Occipital lobe (tissue), 1 donor: ENCODE measurements at regions not wholly inside any gene's neighbourhood (a gene's known extent, or its start where the extent isn't known, plus 50 kb on each side); places are given as distances from the start of the nearest gene placed in this dataset.

Experiments used
- DNase-seq: peaks from one replicate; lab custom pipeline; 2025; lab: John Stamatoyannopoulos, UW

DNA sequence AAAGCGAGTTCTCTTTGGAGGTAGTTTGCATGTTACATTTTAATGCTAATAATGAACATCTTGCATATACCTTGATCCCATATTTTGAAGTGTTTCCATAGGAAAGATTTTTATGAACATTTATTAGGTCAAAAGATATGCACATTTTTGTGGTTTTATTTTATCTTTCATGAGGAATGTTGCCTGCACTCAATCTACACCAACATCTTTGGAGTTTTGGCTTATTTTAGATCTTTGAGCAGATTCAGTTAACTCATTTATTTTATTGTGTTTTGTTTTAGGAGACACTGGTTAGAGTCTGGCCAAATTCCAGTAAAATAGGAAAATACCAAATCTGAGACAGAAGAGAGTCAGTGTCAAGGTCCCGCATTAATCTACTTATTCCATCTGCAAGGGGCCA, 540.9 kb downstream of the RNF144A start:
- DNase-seq = no peak

DNA sequence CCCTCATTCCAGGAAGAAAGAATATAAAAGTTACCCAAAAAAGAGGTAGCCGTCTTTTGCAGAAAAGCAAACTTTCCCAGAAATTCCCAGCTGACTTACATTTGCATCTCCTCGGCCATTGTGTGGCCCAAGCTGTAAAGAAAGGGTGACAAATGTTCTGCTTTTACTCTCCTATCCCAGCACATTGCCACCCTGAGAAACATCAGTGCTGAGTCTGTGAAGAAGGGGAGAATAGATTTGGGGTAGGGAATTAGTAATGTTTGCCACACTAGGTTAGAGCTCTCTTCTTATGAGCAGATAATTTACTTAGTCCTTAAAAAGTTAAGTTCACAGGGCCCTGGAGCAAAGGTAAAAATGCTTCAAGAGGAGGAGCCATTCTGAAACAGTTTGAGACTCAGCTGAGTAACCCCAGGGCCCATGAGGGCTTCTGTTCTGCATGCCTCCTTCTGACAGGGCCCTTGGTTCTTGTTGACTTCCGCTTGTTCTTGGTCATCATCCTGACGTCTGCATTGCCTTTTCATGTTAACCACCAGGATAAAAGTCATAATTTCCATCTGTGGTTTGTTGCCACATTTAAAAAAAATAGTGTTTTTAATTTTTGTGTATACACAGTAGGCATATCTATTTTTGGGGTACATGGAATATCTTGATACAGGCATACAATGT, 550.7 kb downstream of the RNF144A start:
- no peak for DNase-seq

DNA sequence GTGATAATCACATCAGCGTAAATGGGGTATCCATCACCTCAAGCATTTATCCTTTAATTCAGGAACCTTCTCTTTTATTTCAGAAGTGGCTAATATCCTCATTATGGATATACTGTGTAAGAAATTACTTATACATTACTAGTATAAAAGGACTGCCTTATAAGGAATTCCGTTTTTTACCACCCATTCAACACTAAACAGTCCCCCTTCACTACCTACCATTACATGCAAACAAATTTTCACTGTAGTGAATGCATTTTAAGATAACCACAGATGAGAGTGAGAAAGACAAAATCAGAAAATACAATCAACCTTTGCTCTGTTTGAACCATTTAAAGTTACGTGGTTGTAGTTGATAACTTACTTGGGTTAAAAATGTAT, 551.2 kb downstream of the RNF144A start:
- DNase-seq = no peak

DNA sequence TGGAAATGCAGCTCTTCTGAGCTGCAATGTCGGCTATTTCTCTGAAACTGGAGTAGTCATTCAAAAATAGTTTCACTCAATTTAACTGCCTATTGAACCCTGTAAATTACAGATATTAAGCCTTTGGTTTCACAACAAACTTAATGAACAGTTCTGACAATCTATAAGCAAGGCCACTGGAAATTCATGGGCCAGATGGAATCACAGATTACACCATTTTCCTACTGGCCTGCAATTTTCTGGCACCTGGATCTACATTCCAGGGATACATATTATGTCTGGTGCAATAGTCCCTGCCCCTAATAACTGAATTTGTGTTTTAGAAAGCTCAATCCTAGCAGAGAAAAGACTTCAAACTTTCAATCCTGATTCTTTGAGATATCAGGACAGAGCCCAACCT, 551.7 kb downstream of the RNF144A start:
- no peak for DNase-seq

DNA sequence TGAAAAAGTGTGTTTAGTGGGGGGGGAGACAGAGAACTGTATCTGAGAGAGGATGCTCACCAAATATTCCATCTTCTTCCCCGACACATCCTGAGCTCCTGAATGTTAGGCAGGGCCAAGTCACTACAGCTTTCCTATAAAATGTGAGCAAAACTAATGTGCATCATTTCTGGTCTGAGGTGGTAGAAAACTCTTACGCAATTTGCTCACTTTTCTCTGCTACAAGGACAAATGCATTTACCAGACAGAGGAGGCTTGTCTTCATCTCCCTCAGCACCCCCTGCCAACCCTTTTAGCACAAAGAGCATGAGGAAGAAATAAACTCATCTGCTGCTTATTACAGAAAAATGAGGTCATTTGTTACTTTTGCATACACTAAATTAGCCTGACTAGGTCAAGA, 554.0 kb downstream of the RNF144A start:
- DNase-seq = no peak

DNA sequence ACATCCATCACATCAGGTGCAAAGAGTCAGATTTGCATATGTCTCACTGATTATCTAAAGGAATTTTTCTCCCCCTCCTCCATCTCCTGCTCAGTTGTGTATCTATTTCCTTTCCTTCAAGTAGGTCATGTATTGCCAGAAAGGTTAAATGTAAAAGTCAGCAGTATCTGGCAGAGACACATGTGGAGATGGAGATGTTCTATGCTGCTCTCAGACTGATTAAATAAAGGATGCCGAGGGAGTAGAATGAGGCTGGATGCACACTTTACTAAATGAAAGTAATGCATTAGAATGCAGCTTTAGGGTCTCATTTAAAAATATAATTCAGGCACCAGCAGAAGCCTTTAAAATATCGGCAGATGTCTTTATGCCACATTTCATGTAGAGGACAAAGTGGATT, 555.3 kb downstream of the RNF144A start:
- DNase-seq = no peak

DNA sequence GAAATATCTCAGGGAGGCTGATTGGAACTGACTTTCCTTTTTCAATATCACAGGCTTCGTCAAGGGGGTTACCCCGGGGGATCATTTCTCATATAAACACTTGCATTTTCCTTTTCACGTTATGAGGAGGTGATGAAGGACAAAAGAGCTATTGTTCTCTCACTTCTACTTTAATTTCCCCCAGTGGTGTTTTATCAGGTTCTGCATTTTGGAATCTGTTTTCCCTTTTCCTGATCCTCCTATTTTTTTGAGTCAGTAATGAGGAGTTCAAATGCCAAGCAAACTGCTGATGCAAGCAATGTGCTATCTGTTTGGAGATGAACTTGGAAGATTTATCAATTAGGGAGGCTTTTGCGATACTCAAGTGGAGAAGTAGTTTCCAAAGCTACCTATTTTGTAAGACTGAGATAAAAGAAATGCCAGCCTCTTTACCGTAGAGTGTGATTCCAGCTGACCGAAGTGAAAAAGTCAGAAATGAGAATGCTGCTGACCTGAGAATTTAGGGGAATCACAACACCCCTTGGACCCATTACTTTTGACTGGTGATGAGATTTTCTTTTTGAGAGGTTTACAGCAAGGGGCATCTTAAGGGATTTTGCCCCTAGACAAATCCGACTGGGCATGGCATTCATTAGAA, 556.0 kb downstream of the RNF144A start:
- DNase-seq = no peak

DNA sequence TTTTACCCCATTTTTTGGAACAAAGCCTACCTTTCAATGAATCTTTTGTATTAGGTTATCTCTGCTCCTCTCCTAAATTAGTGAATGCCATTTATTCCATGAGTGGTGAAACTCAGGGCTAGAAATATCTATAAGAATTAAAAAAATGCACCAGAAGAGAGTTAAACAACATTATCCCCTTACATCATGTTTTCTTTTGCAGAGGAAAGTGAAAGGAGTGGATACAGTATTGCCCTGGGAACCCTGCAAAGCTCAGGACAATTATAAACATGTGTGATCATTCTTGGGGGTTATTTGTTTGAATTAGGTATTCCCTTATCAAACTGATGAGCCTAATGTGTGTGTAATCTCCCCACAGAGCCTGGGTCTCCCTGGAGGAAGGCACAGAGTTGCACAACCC, 559.2 kb downstream of the RNF144A start:
- DNase-seq = no peak

DNA sequence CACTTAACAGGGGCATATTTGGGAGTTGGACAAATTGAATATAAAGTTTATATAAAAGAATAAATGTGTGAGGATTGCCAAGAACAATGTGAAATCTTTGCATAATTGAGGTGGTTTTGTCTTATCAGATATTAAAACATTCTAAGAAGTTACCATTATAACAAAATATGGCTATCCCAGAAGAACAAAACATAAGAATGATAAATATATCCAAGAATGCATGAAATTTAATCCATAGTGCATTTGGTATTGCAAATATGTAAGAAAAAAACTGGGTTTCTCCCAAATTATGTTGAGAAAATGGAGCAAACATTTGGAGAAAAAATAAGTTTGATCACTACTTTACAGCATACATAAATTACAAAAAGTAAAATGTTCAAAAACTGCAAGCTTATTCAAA, 562.4 kb downstream of the RNF144A start:
- DNase-seq = no peak

DNA sequence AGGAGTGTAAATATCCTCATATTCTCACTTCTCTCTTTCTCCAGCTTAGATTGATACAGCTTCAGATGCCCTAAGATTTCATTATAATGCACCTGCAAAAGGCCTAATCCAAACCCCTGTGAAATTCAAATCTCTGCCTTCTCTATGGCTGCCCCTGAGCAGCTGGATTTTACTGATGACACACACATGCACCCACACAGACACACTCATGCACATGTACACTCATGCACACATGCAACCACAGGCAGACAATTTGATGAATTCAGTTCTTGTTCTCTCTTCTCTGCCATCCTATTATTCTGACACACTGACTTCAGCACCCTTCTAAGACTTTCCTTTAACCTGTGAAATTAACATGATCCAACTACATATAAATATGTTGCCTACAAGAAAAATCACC, 563.2 kb downstream of the RNF144A start:
- no peak for DNase-seq

DNA sequence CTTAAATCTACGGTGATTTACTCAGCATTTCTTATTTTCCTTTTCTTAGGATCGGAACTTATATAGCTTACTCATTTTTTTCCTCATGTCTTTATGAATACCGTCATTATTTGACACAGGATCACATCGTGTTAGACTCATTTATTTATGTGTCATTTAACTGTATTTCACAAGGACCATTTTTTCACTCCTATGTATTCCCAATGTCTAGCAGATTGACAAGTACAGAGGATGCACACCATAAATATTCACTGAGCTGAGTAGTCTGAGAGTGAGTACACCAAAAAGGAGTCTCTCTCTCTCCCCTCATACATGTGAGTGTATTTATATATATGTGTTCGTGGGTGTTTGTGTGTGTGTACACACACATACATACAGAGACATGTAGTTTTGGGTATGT, 573.5 kb downstream of the RNF144A start:
- DNase-seq = no peak

DNA sequence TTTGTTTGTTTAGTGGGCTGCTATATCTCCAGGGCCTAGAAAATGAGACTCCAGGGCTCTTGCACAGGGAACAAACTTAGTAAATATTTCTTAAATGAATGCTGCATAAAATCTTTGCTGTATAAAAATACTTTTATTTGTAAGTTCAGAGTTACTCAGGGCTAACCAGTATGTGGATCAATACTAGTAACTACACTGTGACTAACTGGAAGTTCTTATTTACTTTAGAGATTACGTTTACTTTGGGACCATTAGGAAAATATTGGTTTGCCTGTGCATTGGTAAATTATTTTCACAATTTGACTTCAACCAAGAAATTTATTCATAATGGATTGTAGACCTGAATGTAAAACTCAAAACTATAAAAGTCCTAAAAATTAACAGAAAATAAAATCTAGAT, 575.5 kb downstream of the RNF144A start:
- DNase-seq = no peak

DNA sequence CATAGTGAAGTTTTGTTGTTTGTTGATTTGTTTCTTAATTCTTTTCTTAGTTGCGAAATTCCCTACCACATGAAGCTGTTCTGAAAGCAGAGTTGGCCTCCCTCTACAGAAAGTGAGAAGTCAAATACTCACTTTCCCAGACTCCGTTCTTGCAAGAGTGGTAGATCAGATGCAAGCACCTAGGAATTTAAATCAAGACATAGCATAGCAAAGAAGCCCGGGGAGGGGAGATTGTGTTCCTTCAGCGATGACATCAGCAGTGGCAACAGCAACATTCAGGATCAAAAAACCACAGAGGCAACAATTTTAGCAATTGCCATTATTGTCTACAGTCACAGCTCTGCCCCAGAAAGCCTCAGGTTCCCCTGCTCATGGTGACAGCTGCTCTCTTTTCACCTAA, 580.0 kb downstream of the RNF144A start:
- no peak for DNase-seq

DNA sequence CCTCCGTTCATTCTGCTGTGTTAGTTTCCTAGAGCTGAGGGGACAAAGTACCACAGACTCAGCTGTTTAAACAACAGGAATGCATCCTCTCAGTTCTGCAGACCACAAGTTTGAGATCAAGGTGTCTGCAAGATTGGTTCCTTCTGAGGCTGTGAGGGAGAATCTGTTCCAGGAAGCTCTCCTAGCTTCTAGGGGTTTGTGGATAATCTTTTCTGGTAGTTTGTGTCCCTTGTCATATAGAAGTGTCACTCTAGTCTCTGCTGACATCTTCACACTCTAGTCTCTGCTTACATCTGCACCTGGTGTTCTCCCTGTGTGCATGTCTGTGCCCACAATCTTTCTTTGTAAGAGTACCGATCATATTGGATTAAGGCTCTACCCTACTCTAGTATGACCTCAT, 581.8 kb downstream of the RNF144A start:
- no peak for DNase-seq

DNA sequence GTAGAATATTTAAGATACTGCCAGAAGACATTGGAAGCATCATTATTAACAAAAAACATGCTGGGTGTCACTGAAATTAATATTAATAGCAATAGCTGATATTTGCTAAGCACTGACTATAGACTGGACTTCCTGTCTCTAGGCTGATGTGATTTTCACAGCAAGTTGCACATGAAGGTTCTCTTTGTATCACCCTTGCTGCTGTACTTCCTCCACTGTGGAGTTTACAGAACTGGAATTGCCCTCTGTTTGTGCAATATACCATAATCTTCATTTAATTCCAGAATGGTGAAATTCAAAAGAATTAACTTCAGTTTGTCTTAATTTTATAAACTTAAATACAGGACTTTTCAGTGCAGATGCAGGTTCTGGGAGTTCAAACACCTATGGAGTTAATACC, 585.1 kb downstream of the RNF144A start:
- DNase-seq = no peak

DNA sequence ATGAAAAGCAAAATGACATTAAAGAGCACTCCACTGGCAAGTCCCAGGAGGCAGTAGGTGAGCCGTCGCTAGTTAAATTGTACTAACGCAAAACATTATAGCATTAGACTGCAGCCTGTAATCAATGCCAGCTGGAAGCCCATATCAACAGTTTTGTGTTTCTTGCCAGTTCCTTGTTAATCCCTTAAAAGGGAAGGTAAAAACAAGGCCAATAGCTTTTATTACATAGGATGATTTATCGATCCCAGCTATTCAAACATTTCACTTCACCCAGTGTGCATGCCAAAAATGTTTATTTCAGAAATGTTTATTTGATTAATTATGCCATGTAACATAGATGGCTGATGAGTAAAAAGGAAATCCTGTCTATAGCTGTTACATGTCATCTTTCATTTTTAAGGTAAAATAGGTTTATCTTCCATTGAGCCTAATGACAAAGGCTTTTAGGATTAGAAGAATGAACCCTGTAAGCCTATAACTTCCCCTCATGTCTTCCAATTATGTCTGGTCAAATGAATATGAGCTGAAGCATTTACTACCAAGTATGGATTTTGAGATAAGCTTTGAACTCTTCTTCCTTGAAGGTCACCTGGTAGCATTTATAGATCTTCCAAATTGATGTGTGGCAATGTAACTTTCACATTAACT, 591.2 kb downstream of the RNF144A start:
- no peak for DNase-seq

DNA sequence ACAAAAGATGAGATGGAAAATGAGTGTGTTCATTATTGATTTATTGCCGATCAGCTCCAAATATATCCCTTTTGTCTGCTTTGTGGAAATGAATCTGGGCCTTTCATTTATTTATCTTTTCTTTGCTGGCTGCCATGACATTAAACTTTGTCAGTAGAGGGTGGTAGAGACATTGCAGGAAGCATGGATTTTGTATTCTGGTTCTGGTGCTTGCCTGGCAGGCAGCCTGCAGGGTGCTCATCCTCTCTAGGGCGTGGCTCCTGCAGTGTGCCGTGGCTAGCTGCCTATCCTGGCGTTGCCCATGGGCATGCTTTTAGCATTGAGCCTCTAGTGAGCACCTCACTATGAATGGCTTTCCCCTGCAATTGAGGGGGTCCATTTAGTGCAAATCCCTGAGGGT, 593.1 kb downstream of the RNF144A start:
- no peak for DNase-seq

DNA sequence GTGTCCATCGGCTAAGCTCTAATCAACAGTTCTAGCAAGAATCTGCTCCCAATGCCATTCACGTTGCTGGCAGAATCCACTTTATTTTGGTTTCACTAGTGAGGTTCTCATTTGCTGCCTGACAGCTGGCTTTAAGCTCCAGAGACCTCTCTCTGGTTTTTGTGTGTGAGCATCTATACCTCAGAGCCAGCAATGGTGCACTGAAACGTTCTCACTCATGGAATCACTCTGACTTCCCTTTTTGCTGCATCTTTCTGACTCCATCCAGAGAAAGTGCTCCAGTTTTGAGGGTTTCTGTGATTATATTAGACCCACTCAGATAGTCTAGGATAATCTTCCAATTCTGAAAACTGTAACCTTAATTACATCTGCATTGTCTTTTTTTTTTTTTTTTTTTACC, 596.6 kb downstream of the RNF144A start:
- DNase-seq = no peak

DNA sequence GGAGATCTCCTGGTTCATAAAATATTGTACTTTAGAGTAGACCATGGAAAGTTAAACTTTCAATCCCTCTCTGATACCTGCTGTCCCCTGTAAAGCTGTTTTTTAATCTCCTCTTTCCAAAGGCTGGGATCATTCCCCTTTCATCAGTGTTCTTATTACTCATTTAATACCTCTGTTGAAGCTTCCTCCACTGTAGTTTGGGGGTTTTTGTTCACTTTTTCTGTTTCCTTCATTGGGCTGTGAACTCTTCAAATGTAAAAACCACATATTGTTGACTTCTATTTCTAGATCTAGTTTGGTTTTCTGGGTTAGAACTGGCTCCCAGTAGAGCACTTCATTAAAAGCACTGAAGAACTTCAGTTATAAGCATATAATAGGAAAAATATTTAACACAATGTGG, 598.1 kb downstream of the RNF144A start:
- DNase-seq = no peak

DNA sequence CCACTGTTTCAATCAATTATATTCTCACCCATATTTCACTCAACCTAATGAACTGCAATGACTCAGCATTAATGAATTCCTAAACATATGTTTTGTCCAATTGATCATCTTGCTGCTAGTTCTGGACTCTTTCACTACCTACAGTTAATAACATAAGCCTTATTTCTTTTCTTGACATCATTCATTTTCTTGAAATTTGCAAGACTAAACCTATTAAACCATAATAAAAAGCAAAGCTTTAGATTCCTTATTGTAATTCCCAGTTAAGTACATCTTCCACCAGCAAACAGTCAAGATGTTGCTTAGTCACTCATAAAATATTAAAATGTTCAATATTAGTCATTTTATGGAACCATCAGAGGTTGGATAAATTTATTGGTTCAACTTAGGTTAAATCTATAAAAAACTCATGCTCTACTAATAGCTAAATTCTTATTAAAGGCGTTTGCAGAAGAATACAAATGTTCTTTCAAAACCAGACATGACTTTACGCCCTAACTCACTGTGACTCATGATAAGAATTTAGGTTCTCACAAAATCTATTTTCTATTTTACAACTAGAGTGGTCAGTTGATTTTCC, 599.4 kb downstream of the RNF144A start:
- DNase-seq = no peak

DNA sequence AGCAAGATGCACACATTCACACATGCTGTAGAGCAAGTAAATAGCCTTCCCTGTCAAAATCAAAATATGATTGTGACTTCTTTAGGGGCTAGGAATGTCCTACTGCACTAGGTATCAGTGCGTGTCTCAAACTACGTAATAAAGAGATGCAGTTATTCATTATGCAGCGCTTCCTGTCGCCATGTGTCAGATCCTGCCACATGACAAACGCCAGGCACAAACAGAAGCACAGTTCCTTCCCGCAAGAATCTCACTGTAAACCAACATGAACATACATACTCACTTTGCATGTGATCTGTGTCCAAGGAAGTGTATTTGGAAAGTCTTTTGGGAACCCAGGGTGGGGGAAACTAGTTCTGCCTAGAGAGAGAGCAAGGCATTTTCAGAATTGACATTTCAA, 599.9 kb downstream of the RNF144A start:
- no peak for DNase-seq

DNA sequence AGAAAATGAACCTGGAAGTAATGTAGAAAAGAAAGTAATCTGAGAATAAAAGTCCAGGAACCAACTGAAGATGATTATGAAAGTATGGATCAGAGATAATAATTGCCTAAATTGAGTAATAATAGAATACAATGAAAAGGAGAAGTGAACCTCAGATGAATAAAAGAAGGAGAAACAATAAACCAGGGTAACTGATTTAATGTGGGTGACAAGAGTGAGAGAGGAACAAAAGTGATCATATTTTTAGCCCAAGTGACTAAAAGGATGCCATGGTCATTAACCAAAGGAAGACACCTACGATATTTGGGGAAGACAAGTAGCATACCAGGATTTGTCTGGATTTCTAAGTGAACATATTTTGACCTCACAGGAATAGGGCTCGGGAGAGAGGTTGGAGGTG, 600.6 kb downstream of the RNF144A start:
- no peak for DNase-seq
